Uterus (tissue), 3 donors: ENCODE measurements at regions not wholly inside any gene's neighbourhood (a gene's known extent, or its start where the extent isn't known, plus 50 kb on each side); places are given as distances from the start of the nearest gene placed in this dataset.

Source experiments
- DNase-seq, 2 donors: peaks; one replicate each; pipeline ENCODE4 v3.0.0-alpha.2; 2019 to 2020
- H3K27ac ChIP-seq, 2 donors: fragments of 200-600 bp; sonication (generic); 1 replicate in 1 of 2; 2 replicates in 1 of 2; pipeline ENCODE4 v1.5.1; 2016 to 2018
- H3K27me3 ChIP-seq, 2 donors: fragments of 200-600 bp; sonication (generic); one replicate each; pipeline ENCODE4 v1.5.1; 2018 to 2019; ENCODE audit warnings: control low read depth in 1 of 2
- H3K36me3 ChIP-seq, 2 donors: fragments of 200-600 bp; sonication (generic); one replicate each; pipeline ENCODE4 v1.5.1; 2019; ENCODE audit warnings: control low read depth in 1 of 2
- H3K4me1 ChIP-seq, 2 donors: fragments of 200-600 bp; sonication (generic); one replicate each; pipeline ENCODE4 v1.5.1; 2018 to 2019; ENCODE audit warnings: control low read depth in 1 of 2
- H3K4me3 ChIP-seq, 2 donors: fragments of 200-600 bp; sonication (generic); 1 replicate in 1 of 2; 2 replicates in 1 of 2; pipeline ENCODE4 v1.5.1; 2018 to 2019; ENCODE audit warnings: mild to moderate bottlenecking in 1 of 2
- H3K9me3 ChIP-seq, 2 donors: fragments of 200-600 bp; sonication (generic); one replicate each; pipeline ENCODE4 v1.5.1; 2019; ENCODE audit warnings: control low read depth in 1 of 2
- CTCF ChIP-seq, 4 experiments: fragments of 200-600 bp in 2 of 4; fragments of 450-650 bp in 2 of 4; sonication (generic) in 2 of 4; IDR thresholded peaks; one replicate each; pipeline ENCODE4 v1.5.1; 2016 to 2019; ENCODE audit warnings: antibody characterized with exemption in 4 of 4, mild to moderate bottlenecking in 2 of 4, moderate library complexity in 1 of 4
- POLR2A ChIP-seq, 2 donors: fragments of 450-650 bp; IDR thresholded peaks; one replicate each; pipeline ENCODE4 v1.6.1; 2016; ENCODE audit warnings: antibody characterized with exemption in 2 of 2, mild to moderate bottlenecking in 1 of 2, moderate library complexity in 1 of 2
- intact Hi-C: fragments of 100-400 bp; cut with DNase I; formaldehyde crosslinking; loops from one replicate; pipeline ENCODE4 v1.15.1; 2023; ENCODE audit warnings: low total_unique reads
- donor health status: DM: yes; HTN: yes; CAD: no.

GRCh38 chr2:198901894-198902293 lies 555.8 kb downstream of the SATB2 start:
- Histone ChIP-seq H3K4me1 (no peaks in the 10 kb centered on the region), H3K27me3 (no peaks in the 10 kb centered on the region), H3K36me3 (no peaks in the 10 kb centered on the region), H3K27ac (no peak overlapping the region), H3K4me3 (no peak overlapping the region), H3K9me3 (no peaks in the 10 kb centered on the region)
- intact Hi-C loops: no loop called here
- DNase-seq: no peak
- TF ChIP-seq CTCF (IDR thresholded peaks at IDR 0.05): no peak
- TF ChIP-seq POLR2A (IDR thresholded peaks at IDR 0.05): no peak

GRCh38 chr2:198900141-198900540 lies 557.6 kb downstream of the SATB2 start:
- TF ChIP-seq CTCF (IDR thresholded peaks at IDR 0.05) (no peak), POLR2A (IDR thresholded peaks at IDR 0.05) (no peak)
- Histone ChIP-seq H3K9me3 (no peaks in the 10 kb centered on the region), H3K4me1 (no peaks in the 10 kb centered on the region), H3K27me3 (no peaks in the 10 kb centered on the region), H3K4me3 (no peak overlapping the region), H3K36me3 (no peaks in the 10 kb centered on the region), H3K27ac (no peak overlapping the region)
- intact Hi-C loops: no loop called here
- no peak for DNase-seq

DNA sequence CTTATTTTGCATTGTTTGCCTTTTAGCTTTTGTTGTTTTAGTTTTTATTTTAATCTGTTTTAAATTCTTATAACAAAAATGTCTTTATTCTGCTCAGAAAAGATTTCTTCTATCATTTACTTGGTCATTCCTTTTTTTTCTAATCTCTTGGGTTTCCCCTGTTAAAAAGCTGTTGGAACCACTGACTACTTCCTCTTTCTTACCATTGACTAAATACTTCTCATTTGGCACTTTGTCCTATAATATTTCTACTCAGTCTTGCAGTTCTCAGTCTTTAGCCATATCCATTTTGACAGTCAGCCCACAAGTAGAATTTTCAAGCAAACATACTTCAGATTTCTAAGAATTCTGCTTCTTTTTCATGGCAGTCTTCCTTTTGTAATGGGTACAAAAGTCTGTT lies 567.2 kb downstream of the SATB2 start:
- no peak for DNase-seq
- H3K9me3 ChIP-seq: no peaks in the 10 kb centered on the region
- no peaks in the 10 kb centered on the region for H3K4me1 ChIP-seq
- H3K4me3 ChIP-seq: no peak overlapping the region
- no peak for TF ChIP-seq POLR2A (IDR thresholded peaks at IDR 0.05)
- no peak for TF ChIP-seq CTCF (IDR thresholded peaks at IDR 0.05)
- H3K36me3 ChIP-seq: no peaks in the 10 kb centered on the region
- H3K27ac ChIP-seq: no peak overlapping the region
- intact Hi-C loops: no loop called here
- no peaks in the 10 kb centered on the region for H3K27me3 ChIP-seq

- H3K36me3 ChIP-seq: no peaks in the 10 kb centered on the region
- H3K4me1 ChIP-seq: no peaks in the 10 kb centered on the region
- TF ChIP-seq CTCF (IDR thresholded peaks at IDR 0.05) (no peak), POLR2A (IDR thresholded peaks at IDR 0.05) (no peak)
- no peak for DNase-seq
- no peak overlapping the region for H3K4me3 ChIP-seq
- H3K27ac ChIP-seq: no peak overlapping the region
- no peaks in the 10 kb centered on the region for H3K27me3 ChIP-seq
- H3K9me3 ChIP-seq: no peaks in the 10 kb centered on the region
- intact Hi-C loops: no loop called here
Measured at GRCh38 chr2:198883604-198884003, 574.1 kb downstream of the SATB2 start.

DNA sequence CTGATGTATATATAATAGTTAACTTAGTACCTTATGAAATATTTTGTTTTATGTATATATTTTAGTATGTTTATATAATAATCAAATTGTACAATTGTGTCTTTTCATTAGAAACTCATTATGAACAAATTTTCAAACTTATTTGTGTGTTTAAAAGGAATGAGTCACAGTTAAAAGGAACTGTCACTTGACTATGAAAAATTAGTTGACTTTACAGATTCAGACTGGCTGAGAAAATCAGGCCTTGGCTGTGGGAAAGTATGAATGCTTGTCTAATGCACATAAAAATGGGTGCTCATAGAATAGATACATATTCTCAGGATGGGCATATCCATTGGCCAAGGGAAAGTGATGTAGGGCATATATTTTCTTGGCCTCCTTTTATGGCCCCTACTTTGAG lies 576.8 kb downstream of the SATB2 start:
- no peaks in the 10 kb centered on the region for H3K4me1 ChIP-seq
- no peak for TF ChIP-seq POLR2A (IDR thresholded peaks at IDR 0.05)
- no peaks in the 10 kb centered on the region for H3K9me3 ChIP-seq
- DNase-seq: no peak
- intact Hi-C loops: no loop called here
- H3K27ac ChIP-seq: no peak overlapping the region
- H3K27me3 ChIP-seq: no peaks in the 10 kb centered on the region
- H3K4me3 ChIP-seq: no peak overlapping the region
- no peaks in the 10 kb centered on the region for H3K36me3 ChIP-seq

DNA sequence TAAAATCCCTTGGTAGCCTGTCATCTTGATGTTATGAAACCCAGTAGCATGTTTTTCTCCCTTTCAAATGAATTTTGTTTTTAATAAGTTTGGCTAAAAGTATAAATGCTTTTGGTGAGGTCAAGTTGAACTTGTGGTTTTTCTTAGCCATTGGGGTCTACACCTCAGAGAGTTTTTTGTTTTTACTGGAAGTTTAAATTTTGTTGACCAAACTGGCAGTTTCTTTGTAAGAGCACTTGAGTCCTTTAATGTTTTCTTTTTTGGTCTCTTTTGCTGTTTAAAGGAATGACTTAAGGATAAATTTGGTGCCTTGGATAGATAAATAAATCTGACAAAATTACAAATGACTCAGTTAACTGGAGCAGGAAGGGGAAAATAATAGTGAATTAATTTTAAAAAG lies 577.3 kb downstream of the SATB2 start:
- Histone ChIP-seq H3K27me3 (no peaks in the 10 kb centered on the region), H3K4me1 (no peaks in the 10 kb centered on the region), H3K27ac (no peak overlapping the region), H3K4me3 (no peak overlapping the region), H3K9me3 (no peaks in the 10 kb centered on the region), H3K36me3 (no peaks in the 10 kb centered on the region)
- no peak for DNase-seq
- TF ChIP-seq CTCF (IDR thresholded peaks at IDR 0.05): no peak
- TF ChIP-seq POLR2A (IDR thresholded peaks at IDR 0.05): no peak
- intact Hi-C loops: no loop called here
